Kidney (tissue), 13 donors: ENCODE measurements at regions not wholly inside any gene's neighbourhood (a gene's known extent, or its start where the extent isn't known, plus 50 kb on each side); places are given as distances from the start of the nearest gene placed in this dataset.
"Not testable (repeated sequence)": the region's sequence is repeated elsewhere in the genome, so short reads cannot be mapped to it uniquely, and the experiment has no call there.

ENCODE experiments used
- DNase-seq, 5 donors: peaks; one replicate each; pipeline ENCODE4 v3.0.0-alpha.2; 2013 to 2020
- FAIRE-seq: peaks from 2 replicates; lab custom pipeline; 2012; peaks lifted over from hg19 to GRCh38; lab: Jason Lieb, UNC
- H3K27ac ChIP-seq, 2 donors: one replicate each; pipeline ENCODE4 v1.7.0; 2013; ENCODE audit warnings: low read depth in 2 of 2, low read length in 2 of 2, inconsistent platforms in 1 of 2
- H3K27me3 ChIP-seq: one replicate; pipeline ENCODE4 v1.7.1; 2013; ENCODE audit warnings: low read length, inconsistent platforms; ENCODE audit not compliant: control insufficient read depth, insufficient read depth
- H3K36me3 ChIP-seq, 3 donors: one replicate each; pipeline versions ENCODE4 v1.7.0 to v1.7.1; 2013; ENCODE audit warnings: low read length in 3 of 3, control low read depth in 1 of 3, inconsistent platforms in 1 of 3; ENCODE audit not compliant: insufficient read depth in 3 of 3, control insufficient read depth in 2 of 3
- H3K4me1 ChIP-seq, 3 donors: one replicate each; pipeline versions ENCODE4 v1.7.0 to v1.7.1; 2013; ENCODE audit warnings: low read length in 3 of 3, inconsistent platforms in 1 of 3, low read depth in 1 of 3; ENCODE audit not compliant: control insufficient read depth in 2 of 3, insufficient read depth in 2 of 3
- H3K4me3 ChIP-seq, 3 donors: one replicate each; pipeline versions ENCODE4 v1.7.0 to v1.8.1; 2013; ENCODE audit warnings: low read length in 3 of 3, control low read depth in 1 of 3, inconsistent platforms in 1 of 3
- H3K9ac ChIP-seq, 3 donors: one replicate each; pipeline versions ENCODE4 v1.7.0 to v1.7.1; 2013; ENCODE audit warnings: low read length in 3 of 3, control low read depth in 1 of 3, inconsistent platforms in 1 of 3
- H3K9me3 ChIP-seq, 3 donors: one replicate each; pipeline versions ENCODE4 v1.7.0 to v1.7.1; 2013; ENCODE audit warnings: low read length in 3 of 3, control low read depth in 1 of 3, inconsistent platforms in 1 of 3; ENCODE audit not compliant: control insufficient read depth in 2 of 3, insufficient read depth in 1 of 3
- intact Hi-C: fragments of 100-400 bp; cut with DNase I; formaldehyde crosslinking; loops from one replicate; pipeline ENCODE4 v1.11.1; 2022
- TF ChIP-seq, protein P1 (sequence below): IDR thresholded peaks from 3 replicates; pipeline ENCODE4 v1.5.1; 2012; ENCODE audit warnings: mild to moderate bottlenecking, moderate library complexity, borderline replicate concordance; ENCODE audit not compliant: insufficient read depth; ENCODE audit errors: extremely low read depth
- donor health status: control.
- donor health status: control.
- donor health status: control.
- donor health status: control.
- donor health status: control.
- donor health status: DM: yes; HTN: yes; CAD: no.
- donor health status: Normal renal cell carcinoma (clear cell type).

DNA sequence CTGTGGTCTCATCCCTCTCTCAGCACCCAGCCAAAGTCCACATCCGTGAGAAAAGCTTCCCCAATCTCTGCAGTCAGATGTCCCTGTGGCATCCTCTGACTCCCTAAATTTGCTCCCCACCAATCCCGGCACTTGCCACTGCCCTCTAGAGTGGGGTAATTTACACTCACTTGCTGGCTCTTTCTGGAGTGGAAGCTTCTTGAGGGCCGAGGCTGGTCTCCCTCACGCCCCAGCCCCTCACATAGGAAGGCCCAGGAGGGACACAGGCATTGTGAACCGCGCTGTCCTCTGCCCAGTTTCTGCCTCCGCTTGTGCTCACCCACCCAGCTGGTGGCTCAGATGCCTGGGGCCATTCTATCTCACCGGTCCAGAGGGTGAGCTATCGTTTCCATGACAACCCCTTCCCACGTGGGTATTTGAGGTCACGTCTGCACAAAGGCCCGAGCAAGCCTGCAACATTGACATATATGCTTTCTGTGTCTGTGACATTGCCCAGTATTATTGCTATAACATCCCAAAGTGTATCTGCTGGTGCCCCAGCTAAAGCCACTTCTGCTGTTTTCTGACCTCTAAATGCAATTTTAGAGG is 97.3 kb upstream of the CTBP2 start:
- intact Hi-C loops, result no loop called here
- H3K27ac ChIP-seq, result no peak overlapping the region
- FAIRE-seq (no peak), DNase-seq (peak in 1 of 5 donors; percentile 48)
- no peak overlapping the region for H3K4me3 ChIP-seq
- no peaks in the 10 kb centered on the region for H3K4me1 ChIP-seq
- TF ChIP-seq, protein P1, sequence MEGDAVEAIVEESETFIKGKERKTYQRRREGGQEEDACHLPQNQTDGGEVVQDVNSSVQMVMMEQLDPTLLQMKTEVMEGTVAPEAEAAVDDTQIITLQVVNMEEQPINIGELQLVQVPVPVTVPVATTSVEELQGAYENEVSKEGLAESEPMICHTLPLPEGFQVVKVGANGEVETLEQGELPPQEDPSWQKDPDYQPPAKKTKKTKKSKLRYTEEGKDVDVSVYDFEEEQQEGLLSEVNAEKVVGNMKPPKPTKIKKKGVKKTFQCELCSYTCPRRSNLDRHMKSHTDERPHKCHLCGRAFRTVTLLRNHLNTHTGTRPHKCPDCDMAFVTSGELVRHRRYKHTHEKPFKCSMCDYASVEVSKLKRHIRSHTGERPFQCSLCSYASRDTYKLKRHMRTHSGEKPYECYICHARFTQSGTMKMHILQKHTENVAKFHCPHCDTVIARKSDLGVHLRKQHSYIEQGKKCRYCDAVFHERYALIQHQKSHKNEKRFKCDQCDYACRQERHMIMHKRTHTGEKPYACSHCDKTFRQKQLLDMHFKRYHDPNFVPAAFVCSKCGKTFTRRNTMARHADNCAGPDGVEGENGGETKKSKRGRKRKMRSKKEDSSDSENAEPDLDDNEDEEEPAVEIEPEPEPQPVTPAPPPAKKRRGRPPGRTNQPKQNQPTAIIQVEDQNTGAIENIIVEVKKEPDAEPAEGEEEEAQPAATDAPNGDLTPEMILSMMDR, result no peak
- no peaks in the 10 kb centered on the region for H3K36me3 ChIP-seq
- H3K9me3 ChIP-seq, result no peaks in the 10 kb centered on the region
- no peaks in the 10 kb centered on the region for H3K27me3 ChIP-seq
- H3K9ac ChIP-seq, result no peak overlapping the region

DNA sequence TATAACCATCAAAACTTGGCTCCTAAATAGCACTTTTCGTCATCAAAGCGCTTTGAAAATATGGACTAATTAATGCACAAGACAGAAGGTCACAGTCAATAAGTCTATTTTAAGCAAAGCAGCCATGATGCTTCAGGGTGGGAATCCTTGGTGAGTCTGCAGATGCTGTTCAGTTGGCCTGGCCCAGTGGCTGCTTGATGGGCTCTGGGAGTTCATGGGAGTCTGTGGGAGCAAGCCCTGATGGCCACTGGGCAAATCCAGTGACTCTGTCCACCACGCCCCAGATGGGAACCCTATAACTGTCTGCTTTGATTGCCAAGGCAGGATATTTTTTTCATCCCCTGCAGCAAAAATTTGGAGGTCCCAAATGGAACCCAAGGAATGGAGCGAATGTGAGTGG is 95.7 kb upstream of the CTBP2 start:
- Histone ChIP-seq H3K4me3 (no peak overlapping the region), H3K4me1 (no peaks in the 10 kb centered on the region), H3K9me3 (no peaks in the 10 kb centered on the region), H3K27ac (no peak overlapping the region), H3K36me3 (no peaks in the 10 kb centered on the region), H3K9ac (no peak overlapping the region), H3K27me3 (no peaks in the 10 kb centered on the region)
- intact Hi-C loops, result no loop called here
- FAIRE-seq (no peak), DNase-seq (no peak)
- TF ChIP-seq, protein P1, result no peak

DNA sequence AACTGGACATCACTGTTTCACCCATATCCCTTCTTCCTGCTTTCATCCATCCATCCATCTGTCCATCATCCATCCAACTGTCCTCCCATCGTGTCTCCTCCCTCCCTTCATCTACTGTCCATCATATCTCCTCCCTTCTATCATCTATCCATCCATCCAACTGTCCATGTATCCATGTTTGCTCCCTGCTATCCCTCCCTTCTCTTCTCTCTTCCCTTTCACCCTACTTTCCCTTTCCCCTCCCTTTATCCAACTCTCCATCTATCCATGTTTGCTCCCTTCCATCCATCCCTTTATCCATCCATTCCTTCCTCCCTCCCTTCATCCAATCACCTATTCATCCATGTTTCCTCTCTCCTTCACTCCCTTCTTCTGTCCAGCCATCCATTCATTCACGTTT is 92.6 kb upstream of the CTBP2 start:
- H3K36me3 ChIP-seq, result no peaks in the 10 kb centered on the region
- DNase-seq (no peak), FAIRE-seq (no peak)
- H3K4me1 ChIP-seq, result no peaks in the 10 kb centered on the region
- no peak overlapping the region for H3K4me3 ChIP-seq
- TF ChIP-seq, protein P1, result no peak
- H3K27ac ChIP-seq, result no peak overlapping the region
- intact Hi-C loops, result no loop called here
- no peaks in the 10 kb centered on the region for H3K27me3 ChIP-seq
- H3K9me3 ChIP-seq, result no peaks in the 10 kb centered on the region
- no peak overlapping the region for H3K9ac ChIP-seq

DNA sequence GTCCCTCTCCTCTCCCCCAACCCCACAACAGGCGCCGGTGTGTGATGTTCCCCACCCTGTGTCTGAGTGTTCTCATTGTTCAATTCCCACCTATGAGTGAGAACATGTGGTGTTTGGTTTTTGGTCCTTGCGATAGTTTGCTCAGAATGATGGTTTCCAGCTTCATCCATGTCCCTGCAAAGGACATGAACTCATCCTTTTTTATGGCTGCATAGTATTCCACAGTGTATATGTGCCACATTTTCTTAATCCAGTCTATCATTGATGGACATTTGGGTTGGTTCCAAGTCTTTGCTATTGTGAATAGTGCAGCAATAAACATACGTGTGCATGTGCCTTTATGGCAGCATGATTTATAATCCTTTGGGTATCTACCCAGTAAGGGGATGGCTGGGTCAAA is 90.5 kb upstream of the CTBP2 start:
- H3K4me1 ChIP-seq, H3K9ac ChIP-seq, H3K4me3 ChIP-seq, H3K27me3 ChIP-seq, H3K27ac ChIP-seq, FAIRE-seq, DNase-seq, H3K9me3 ChIP-seq, intact Hi-C loops, H3K36me3 ChIP-seq: not testable (repeated sequence)
